DND-41 (cell line): ENCODE measurements at regions not wholly inside any gene's neighbourhood (a gene's known extent, or its start where the extent isn't known, plus 50 kb on each side); places are given as distances from the start of the nearest gene placed in this dataset.

Source experiments
- CTCF ChIP-seq: IDR thresholded peaks from 2 replicates; pipeline ENCODE4 v1.5.1; 2012; ENCODE audit warnings: borderline replicate concordance, low read length, moderate library complexity, mild to moderate bottlenecking; ENCODE audit not compliant: poor library complexity, severe bottlenecking; ENCODE audit errors: extremely low read depth
- EZH2 ChIP-seq: IDR thresholded peaks from 3 replicates; pipeline ENCODE4 v1.6.1; 2012; ENCODE audit warnings: borderline replicate concordance, low read depth, mild to moderate bottlenecking, moderate library complexity, low read length, inconsistent platforms; ENCODE audit not compliant: severe bottlenecking

DNA sequence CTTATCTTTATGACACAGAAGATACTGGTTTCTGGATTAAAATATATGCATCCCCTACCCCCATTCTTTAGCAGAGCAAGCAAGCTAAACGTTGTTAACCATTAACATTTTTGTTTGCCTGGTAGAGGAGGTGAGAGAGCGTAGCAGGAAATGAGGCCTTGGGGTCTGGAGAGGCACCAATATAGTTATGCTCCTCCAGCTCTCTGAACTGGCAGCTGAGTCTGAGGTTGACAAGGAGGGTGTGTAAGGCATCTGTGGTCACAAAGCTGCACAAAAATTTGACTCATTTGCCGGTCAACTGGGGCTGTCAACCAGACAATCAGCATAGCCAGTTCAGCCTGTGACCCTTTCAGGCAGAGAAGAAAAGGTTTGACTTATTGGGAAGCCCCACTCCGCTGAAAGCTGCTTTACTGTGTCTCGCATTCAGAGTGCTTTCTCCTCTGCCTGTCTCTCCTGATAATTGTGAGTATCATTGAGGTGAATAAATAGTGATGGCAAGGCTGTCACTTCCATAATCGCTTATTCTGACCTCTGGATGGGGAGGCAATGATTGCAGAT, 647.5 kb upstream of the SETBP1 start:
- TF ChIP-seq CTCF (no peak), EZH2 (no peak)
